GM12878 (cell line): ENCODE measurements at regions not wholly inside any gene's neighbourhood (a gene's known extent, or its start where the extent isn't known, plus 50 kb on each side); places are given as distances from the start of the nearest gene placed in this dataset.

Experiments used
- ATAC-seq: fragments of 200-7000 bp; cut with Tn5 transposase; 3 replicates; pipeline ENCODE4 v1.9.1; 2020; ENCODE audit warnings: mild to moderate bottlenecking, moderate library complexity
- BruUV-seq: library from RNA; stranded (reverse); fragments of 400-500 nt; replicated peaks from 2 replicates; lab custom pipeline; 2021; lab: Mats Ljungman, UMichigan
- CTCF ChIA-PET: fragments of 300-600 bp; sonication (Branson Sonifier 250); formaldehyde crosslinking; extraction: SDS; loops from one replicate; lab custom pipeline; 2021; ENCODE audit warnings: inconsistent platforms; lab: Yijun Ruan, JAX
- POLR2A ChIA-PET: fragments of 350-600 bp; formaldehyde crosslinking; extraction: SDS; loops from one replicate; lab custom pipeline; 2021; ENCODE audit warnings: inconsistent platforms; lab: Charles Lee
- RAD21 ChIA-PET: fragments of 300-600 bp; sonication (Branson Sonifier 250); formaldehyde crosslinking; loops from one replicate; lab custom pipeline; 2023; ENCODE audit warnings: antibody characterized with exemption; ENCODE audit not compliant: unreplicated experiment; lab: Charles Lee
- SMC1A ChIA-PET: fragments of 300-600 bp; sonication (Branson Sonifier 250); formaldehyde crosslinking; loops from one replicate; lab custom pipeline; 2023; ENCODE audit not compliant: unreplicated experiment, uncharacterized antibody; lab: Charles Lee
- DNase-seq: peaks from one replicate; pipeline ENCODE4 v3.0.0-alpha.2; 2011; ENCODE audit warnings: low read depth, low spot score
- FAIRE-seq: peaks from 3 replicates; lab custom pipeline; 2011; peaks lifted over from hg19 to GRCh38; lab: Jason Lieb, UNC
- H2AFZ ChIP-seq: 2 replicates; pipeline ENCODE4 v1.6.0; 2011; ENCODE audit warnings: low read depth, low read length, control low read depth; ENCODE audit not compliant: control insufficient read depth
- H3K27ac ChIP-seq: 2 replicates; pipeline ENCODE4 v1.5.1; 2011; ENCODE audit warnings: control low read depth; ENCODE audit not compliant: control insufficient read depth, insufficient read depth
- H3K27me3 ChIP-seq, 2 experiments: replicated peaks in 1 of 2; 2 replicates each; pipeline versions ENCODE4 v1.6.0 to v1.6.1; 2011; ENCODE audit warnings: low read length in 1 of 2; ENCODE audit not compliant: control insufficient read depth in 2 of 2, insufficient read depth in 2 of 2
- H3K36me3 ChIP-seq, 2 experiments: 2 replicates each; pipeline ENCODE4 v1.5.1; 2011; ENCODE audit warnings: low read length in 1 of 2; ENCODE audit not compliant: control insufficient read depth in 2 of 2, insufficient read depth in 2 of 2
- H3K4me1 ChIP-seq: 2 replicates; pipeline ENCODE4 v1.6.1; 2011; ENCODE audit warnings: mild to moderate bottlenecking, low read length, moderate library complexity, mixed read lengths; ENCODE audit not compliant: control insufficient read depth, insufficient read depth
- H3K4me2 ChIP-seq: 2 replicates; pipeline ENCODE4 v1.6.0; 2011; ENCODE audit warnings: control low read depth; ENCODE audit not compliant: control insufficient read depth, insufficient read depth
- H3K4me3 ChIP-seq: fragments of 200-600 bp; sonication (generic); 2 replicates; pipeline ENCODE4 v1.5.1; 2016
- H3K79me2 ChIP-seq: 2 replicates; pipeline ENCODE4 v1.6.0; 2011; ENCODE audit warnings: low read length; ENCODE audit not compliant: control insufficient read depth, insufficient read depth
- H3K9ac ChIP-seq: 2 replicates; pipeline ENCODE4 v1.8.0; 2011; ENCODE audit warnings: low read length, control low read depth, mixed read lengths; ENCODE audit not compliant: control insufficient read depth, insufficient read depth
- H3K9me3 ChIP-seq: replicated peaks from 3 replicates; pipeline ENCODE4 v1.5.1; 2011; ENCODE audit warnings: mild to moderate bottlenecking, low read length; ENCODE audit not compliant: control insufficient read depth, insufficient read depth
- H4K20me1 ChIP-seq: 2 replicates; pipeline ENCODE4 v1.6.0; 2011; ENCODE audit not compliant: control insufficient read depth, insufficient read depth
- BRCA1 ChIP-seq: IDR thresholded peaks from 2 replicates; pipeline ENCODE4 v1.6.1; 2011; ENCODE audit warnings: low read depth, low read length, improper control_type of control experiment
- CEBPB ChIP-seq, 2 experiments: fragments of 150-350 bp in 1 of 2; IDR thresholded peaks; 2 replicates each; pipeline ENCODE4 v1.6.1; 2012 to 2014; ENCODE audit warnings: low read depth in 2 of 2, low read length in 2 of 2, borderline replicate concordance in 1 of 2, inconsistent platforms in 1 of 2
- CHD4 ChIP-seq: fragments of 200-600 bp; sonication (generic); IDR thresholded peaks from 2 replicates; pipeline ENCODE4 v1.6.1; 2016; ENCODE audit warnings: mild to moderate bottlenecking
- CREB1 ChIP-seq: IDR thresholded peaks from 2 replicates; pipeline ENCODE4 v1.6.1; 2012; ENCODE audit warnings: low read depth, mild to moderate bottlenecking, inconsistent platforms
- CREM ChIP-seq: IDR thresholded peaks from 2 replicates; pipeline ENCODE4 v1.6.1; 2014; ENCODE audit warnings: antibody characterized with exemption, low read depth
- E4F1 ChIP-seq: fragments of 450-650 bp; IDR thresholded peaks from 2 replicates; pipeline ENCODE4 v1.6.1; 2018; ENCODE audit warnings: borderline replicate concordance, mild to moderate bottlenecking; ENCODE audit not compliant: partially characterized antibody
- GATAD2B ChIP-seq: fragments of 450-650 bp; conservative IDR thresholded peaks from 2 replicates; pipeline ENCODE4 v1.6.1; 2017; ENCODE audit warnings: low read depth, mild to moderate bottlenecking, moderate library complexity
- IKZF1 ChIP-seq: fragments of 450-650 bp; conservative IDR thresholded peaks from 2 replicates; pipeline ENCODE4 v1.6.1; 2017; ENCODE audit warnings: antibody characterized with exemption, mild to moderate bottlenecking
- IKZF2 ChIP-seq, 2 experiments: fragments of 450-650 bp; IDR thresholded peaks; 2 replicates each; pipeline ENCODE4 v1.6.1; 2017; ENCODE audit warnings: mild to moderate bottlenecking in 2 of 2, moderate library complexity in 2 of 2
- MEF2A ChIP-seq: IDR thresholded peaks from 2 replicates; pipeline ENCODE4 v1.6.1; 2011; ENCODE audit warnings: low read depth, mild to moderate bottlenecking, low read length, moderate library complexity; ENCODE audit not compliant: insufficient read depth
- SKIL ChIP-seq: fragments of 450-650 bp; IDR thresholded peaks from 2 replicates; pipeline ENCODE4 v1.6.1; 2017; ENCODE audit warnings: mild to moderate bottlenecking, low read depth, inconsistent platforms; ENCODE audit not compliant: poor library complexity, severe bottlenecking
- TCF12 ChIP-seq: IDR thresholded peaks from 2 replicates; pipeline ENCODE4 v1.6.1; 2011; ENCODE audit warnings: low read depth, mild to moderate bottlenecking, low read length
- YBX1 ChIP-seq: fragments of 450-650 bp; IDR thresholded peaks from 2 replicates; pipeline ENCODE4 v1.6.1; 2016; ENCODE audit warnings: antibody characterized with exemption
- in situ Hi-C: fragments of 300-500 bp; cut with MboI; formaldehyde crosslinking; loops from 9 replicates; pipeline ENCODE4 v1.14.3; 2018; ENCODE audit warnings: mixed read lengths
- intact Hi-C: fragments of 100-400 bp; cut with micrococcal nuclease; formaldehyde crosslinking; loops from one replicate; pipeline ENCODE4 v1.14.2; 2022; ENCODE audit not compliant: unreplicated experiment
- TF ChIP-seq, protein P1 (sequence below): fragments of 450-650 bp; IDR thresholded peaks from 2 replicates; pipeline ENCODE4 v1.6.1; 2016; ENCODE audit warnings: mild to moderate bottlenecking

DNA sequence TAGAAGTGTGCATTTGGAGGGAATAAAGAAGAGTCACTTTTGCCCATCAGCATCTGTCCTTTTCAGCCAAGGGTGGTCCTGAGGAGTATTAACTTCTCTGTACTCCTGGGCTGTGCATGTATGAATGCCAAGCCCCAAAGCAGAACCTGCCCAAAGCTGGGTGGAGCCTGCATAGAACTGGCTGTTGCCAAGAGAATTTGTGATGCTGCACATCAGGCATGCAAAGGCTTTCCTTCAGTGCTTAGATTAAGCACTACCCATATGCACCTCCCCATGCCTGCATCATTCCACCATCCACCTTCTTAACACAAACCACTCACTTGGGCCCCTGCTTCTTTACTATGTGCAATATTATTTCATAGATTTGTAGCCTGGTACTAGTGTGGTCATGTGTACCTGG is 493.8 kb downstream of the KIF4B start:
- Histone ChIP-seq H3K4me1 (no peaks in the 10 kb centered on the region), H3K36me3 (no peaks in the 10 kb centered on the region)
- FAIRE-seq: no peak
- TF ChIP-seq E4F1 (no peak), CREM (no peak), SKIL (no peak), GATAD2B (no peak), TCF12 (no peak), CEBPB (IDR thresholded peaks at IDR 0.05; ENCODE audit: borderline replicate concordance in 1 of 2, low read depth in 2 of 2, low read length in 2 of 2) (no peak), CREB1 (no peak), IKZF2 (IDR thresholded peaks at IDR 0.05) (no peak), YBX1 (no peak), CHD4 (no peak), MEF2A (no peak), BRCA1 (no peak), IKZF1 (no peak)
- TF ChIP-seq, protein P1, sequence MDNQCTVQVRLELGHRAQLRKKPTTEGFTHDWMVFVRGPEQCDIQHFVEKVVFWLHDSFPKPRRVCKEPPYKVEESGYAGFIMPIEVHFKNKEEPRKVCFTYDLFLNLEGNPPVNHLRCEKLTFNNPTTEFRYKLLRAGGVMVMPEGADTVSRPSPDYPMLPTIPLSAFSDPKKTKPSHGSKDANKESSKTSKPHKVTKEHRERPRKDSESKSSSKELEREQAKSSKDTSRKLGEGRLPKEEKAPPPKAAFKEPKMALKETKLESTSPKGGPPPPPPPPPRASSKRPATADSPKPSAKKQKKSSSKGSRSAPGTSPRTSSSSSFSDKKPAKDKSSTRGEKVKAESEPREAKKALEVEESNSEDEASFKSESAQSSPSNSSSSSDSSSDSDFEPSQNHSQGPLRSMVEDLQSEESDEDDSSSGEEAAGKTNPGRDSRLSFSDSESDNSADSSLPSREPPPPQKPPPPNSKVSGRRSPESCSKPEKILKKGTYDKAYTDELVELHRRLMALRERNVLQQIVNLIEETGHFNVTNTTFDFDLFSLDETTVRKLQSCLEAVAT: no peak
- TF ChIP-seq, all 136 proteins: peak for 0
- no peak overlapping the region for H3K9ac ChIP-seq
- ChIA-PET CTCF (no interaction called here), RAD21 (no interaction called here), POLR2A (no interaction called here), SMC1A (no interaction called here)
- H3K9me3 ChIP-seq: no peaks in the 10 kb centered on the region
- intact Hi-C loops (no loop called here), in situ Hi-C loops (no loop called here)
- no peak overlapping the region for H3K27ac ChIP-seq
- ATAC-seq (no peak), DNase-seq (no peak)
- H4K20me1 ChIP-seq: no peaks in the 10 kb centered on the region
- no peak overlapping the region for H3K4me3 ChIP-seq
- H3K27me3 ChIP-seq: no peaks in the 10 kb centered on the region
- no TSS peak for BruUV-seq
- no peaks in the 10 kb centered on the region for H3K79me2 ChIP-seq
- H2AFZ ChIP-seq: no peak overlapping the region
- H3K4me2 ChIP-seq: no peak overlapping the region
